ENCODE measurements at regions not wholly inside any gene's neighbourhood (a gene's known extent, or its start where the extent isn't known, plus 50 kb on each side); places are given as distances from the start of the nearest gene placed in this dataset.

- DNase-seq (ENCODE audit: low spot score): no peak
These were observed 279.0 kb downstream of the ATXN7L3B start for GRCh38 chr12:74816398-74817175.

- DNase-seq (ENCODE audit: low spot score): no peak
These were observed 279.9 kb downstream of the ATXN7L3B start for GRCh38 chr12:74817499-74817898.

- DNase-seq (ENCODE audit: low spot score): no peak
These were observed 280.8 kb downstream of the ATXN7L3B start for GRCh38 chr12:74818412-74818811.

- no peak for DNase-seq (ENCODE audit: low spot score)
These were observed 282.7 kb downstream of the ATXN7L3B start for GRCh38 chr12:74820324-74820723.

- no peak for DNase-seq (ENCODE audit: low spot score)
These were observed 298.9 kb downstream of the ATXN7L3B start for GRCh38 chr12:74836567-74836966.

- no peak for DNase-seq (ENCODE audit: low spot score)
These were observed 308.5 kb downstream of the ATXN7L3B start for GRCh38 chr12:74846116-74846515.

- no peak for DNase-seq (ENCODE audit: low spot score)
These were observed 309.5 kb downstream of the ATXN7L3B start for GRCh38 chr12:74847169-74847568.

GRCh38 chr12:74848006-74848405 is 310.4 kb downstream of the ATXN7L3B start:
- no peak for DNase-seq (ENCODE audit: low spot score)

- no peak for DNase-seq (ENCODE audit: low spot score)
These were observed 312.2 kb downstream of the ATXN7L3B start for GRCh38 chr12:74849801-74850200.

- no peak for DNase-seq (ENCODE audit: low spot score)
These were observed 334.2 kb downstream of the ATXN7L3B start for GRCh38 chr12:74871817-74872216.

- DNase-seq (ENCODE audit: low spot score): no peak
These were observed 323.9 kb downstream of the KCNC2 start for GRCh38 chr12:74885775-74886174.

GRCh38 chr12:74889073-74889472 is 320.6 kb downstream of the KCNC2 start:
- no peak for DNase-seq (ENCODE audit: low spot score)

GRCh38 chr12:74889563-74890236 is 319.9 kb downstream of the KCNC2 start:
- peak; percentile 39 for DNase-seq (ENCODE audit: low spot score)

- DNase-seq (ENCODE audit: low spot score): peak; percentile 56
These were observed 319.4 kb downstream of the KCNC2 start for GRCh38 chr12:74890237-74890599.

GRCh38 chr12:74891083-74891668 is 318.5 kb downstream of the KCNC2 start:
- no peak for DNase-seq (ENCODE audit: low spot score)

- DNase-seq (ENCODE audit: low spot score): no peak
These were observed 317.5 kb downstream of the KCNC2 start for GRCh38 chr12:74892057-74892633.

- no peak for DNase-seq (ENCODE audit: low spot score)
These were observed 313.5 kb downstream of the KCNC2 start for GRCh38 chr12:74896186-74896585.

- no peak for DNase-seq (ENCODE audit: low spot score)
These were observed 312.0 kb downstream of the KCNC2 start for GRCh38 chr12:74897425-74898211.

GRCh38 chr12:74899031-74899829 is 310.4 kb downstream of the KCNC2 start:
- DNase-seq (ENCODE audit: low spot score): no peak

- DNase-seq (ENCODE audit: low spot score): no peak
These were observed 309.4 kb downstream of the KCNC2 start for GRCh38 chr12:74900232-74900631.

- no peak for DNase-seq (ENCODE audit: low spot score)
These were observed 306.1 kb downstream of the KCNC2 start for GRCh38 chr12:74903522-74903921.
